Stimulated activated CD8-positive, alpha-beta memory T cell treated with anti-CD3 and anti-CD28 coated beads, Interleukin-7, amount 100 ng/mL, for 4 hours (primary cell): ENCODE measurements at regions not wholly inside any gene's neighbourhood (a gene's known extent, or its start where the extent isn't known, plus 50 kb on each side); places are given as distances from the start of the nearest gene placed in this dataset.
A peak's percentile ranks its signal among the peaks of the same experiment; 100 is the strongest.

Source experiments
- DNase-seq, 2 donors: peaks; one replicate each; pipeline ENCODE4 v3.0.0-alpha.2; 2020; ENCODE audit warnings: low read depth in 2 of 2

- no peak for DNase-seq
These were observed 122.5 kb upstream of the MAX start for GRCh38 chr14:65224799-65225198.

GRCh38 chr14:65225299-65226159, 123.2 kb upstream of the MAX start:
- no peak for DNase-seq

- no peak for DNase-seq
These were observed 124.7 kb upstream of the MAX start for GRCh38 chr14:65226824-65227604.

- DNase-seq, result no peak
These were observed 126.1 kb upstream of the MAX start for GRCh38 chr14:65228436-65228835.

- DNase-seq, result no peak
These were observed 126.8 kb upstream of the MAX start for GRCh38 chr14:65228956-65229747.

- DNase-seq, result peak in 1 of 2 donors; percentile 25
These were observed 127.7 kb upstream of the MAX start for GRCh38 chr14:65229748-65230728.

DNA sequence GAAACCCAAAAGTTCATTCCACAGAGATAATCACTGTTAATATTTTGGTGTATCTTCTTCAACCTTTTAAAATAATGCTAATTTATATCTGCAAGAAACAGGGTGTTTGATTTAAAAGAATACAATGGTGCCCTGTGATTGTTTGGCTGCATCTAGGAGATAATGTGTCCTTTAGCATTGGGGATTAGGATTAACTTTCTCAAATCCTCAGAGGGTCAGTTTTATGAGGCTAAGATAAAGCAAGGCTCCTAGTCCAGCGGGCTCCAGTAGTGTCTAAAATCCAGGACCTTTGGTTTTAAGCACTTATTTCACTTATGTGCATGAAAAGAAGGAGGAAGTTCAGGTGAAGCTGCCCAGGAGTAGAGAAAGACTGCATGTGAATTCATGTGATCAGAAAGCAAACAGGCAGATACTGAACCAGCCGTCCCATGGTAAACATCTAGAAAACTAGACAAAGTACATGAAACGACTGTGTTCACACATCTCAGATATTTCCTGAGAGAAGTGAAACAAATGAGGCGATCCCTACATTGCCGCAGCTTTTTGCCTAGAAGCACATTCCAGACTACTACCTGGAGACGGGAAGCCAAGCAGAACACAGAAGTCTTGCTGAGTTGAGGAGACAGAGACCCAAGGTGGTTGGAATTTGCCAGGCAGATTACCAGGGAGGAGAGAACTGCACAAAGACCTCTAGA, 129.1 kb upstream of the MAX start:
- DNase-seq, result no peak

DNA sequence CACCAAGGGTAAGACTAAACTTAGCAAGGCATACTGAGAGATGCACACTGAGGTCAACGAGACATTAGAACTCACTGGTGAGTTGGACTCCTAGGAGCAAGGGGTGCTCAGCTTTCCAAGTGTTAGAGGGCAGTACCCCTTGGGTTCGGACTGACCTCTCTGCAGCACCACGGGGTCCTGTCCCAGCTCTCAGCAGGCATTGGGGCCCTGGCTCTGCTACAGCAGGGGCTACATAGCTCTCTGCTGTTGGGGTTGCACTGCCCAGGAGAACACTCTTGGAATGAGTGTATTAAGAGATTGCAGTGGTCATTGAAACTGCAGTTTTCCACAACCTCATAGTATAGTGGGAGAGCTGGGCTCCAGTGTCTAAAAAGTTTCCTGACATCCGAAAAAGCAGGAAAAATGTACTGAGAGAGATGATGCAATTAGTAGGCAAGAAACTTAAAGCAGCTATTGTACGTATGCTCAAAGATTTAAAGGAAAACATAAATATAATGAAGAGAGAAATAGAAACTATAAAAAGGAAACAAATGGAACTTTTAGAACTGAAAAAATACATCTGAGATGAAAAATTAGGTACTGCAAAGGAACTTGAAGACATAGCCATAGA, 132.5 kb upstream of the MAX start:
- no peak for DNase-seq

- DNase-seq, result no peak
These were observed 134.9 kb upstream of the MAX start for GRCh38 chr14:65237023-65237814.

GRCh38 chr14:65237941-65238340, 135.6 kb upstream of the MAX start:
- no peak for DNase-seq

DNA sequence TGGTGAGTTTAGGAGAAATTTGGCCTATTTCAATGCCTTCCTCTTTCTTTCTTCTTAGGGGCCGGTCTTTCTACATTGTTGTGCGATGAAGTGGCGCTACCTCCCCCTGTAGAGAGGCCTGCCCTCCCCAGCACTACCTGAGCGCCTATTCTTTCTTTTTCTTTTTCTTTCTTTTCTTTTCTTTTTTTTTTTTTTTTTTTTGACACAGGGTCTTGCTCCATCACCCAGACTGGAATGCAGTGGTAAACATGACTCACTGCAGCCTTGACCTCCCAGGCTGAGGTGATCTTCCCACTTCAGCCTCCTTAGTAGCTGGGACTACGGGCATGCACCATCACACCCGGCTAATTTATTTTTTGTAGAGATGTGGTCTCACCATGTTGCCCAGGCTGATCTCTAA, 136.1 kb upstream of the MAX start:
- no peak for DNase-seq

- no peak for DNase-seq
These were observed 137.0 kb upstream of the MAX start for GRCh38 chr14:65239143-65239937.

DNA sequence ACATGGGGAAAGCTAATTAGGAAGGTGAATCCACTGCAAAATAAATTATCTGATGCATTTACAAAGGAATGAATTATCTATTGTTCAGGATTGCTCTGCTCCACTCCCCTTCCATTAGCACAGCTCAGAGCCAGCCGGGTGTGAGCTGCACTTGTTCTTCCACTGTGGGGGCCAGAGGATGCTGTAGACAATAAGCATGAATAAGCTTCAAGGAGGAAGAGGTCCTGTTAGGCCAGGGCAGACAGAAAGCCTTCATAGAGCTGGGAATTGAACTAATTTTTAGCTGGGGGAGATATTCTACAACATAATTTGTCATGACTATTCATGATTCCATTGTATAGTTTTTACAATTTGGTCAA, 137.6 kb upstream of the MAX start:
- no peak for DNase-seq

GRCh38 chr14:65241125-65241752, 138.9 kb upstream of the MAX start:
- DNase-seq, result no peak

DNA sequence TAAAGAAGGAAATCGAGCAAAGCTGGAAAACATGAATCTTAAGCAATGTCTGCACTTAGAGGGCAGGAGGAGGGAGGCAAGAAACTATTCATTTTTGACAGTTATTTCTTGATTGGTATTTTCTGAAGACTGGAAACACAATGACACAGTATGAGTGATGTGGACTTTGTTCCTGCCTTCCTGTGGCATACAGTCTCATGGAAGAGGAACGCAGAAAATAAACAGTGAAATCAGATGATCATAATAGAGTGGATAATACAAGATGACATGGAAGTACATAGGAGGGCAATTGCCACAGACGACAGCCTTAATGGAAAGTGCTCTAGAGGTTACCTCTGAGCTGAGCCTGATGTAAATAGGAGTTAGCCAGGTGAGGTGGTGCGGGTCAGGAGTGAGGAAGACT, 140.4 kb upstream of the MAX start:
- no peak for DNase-seq

DNA sequence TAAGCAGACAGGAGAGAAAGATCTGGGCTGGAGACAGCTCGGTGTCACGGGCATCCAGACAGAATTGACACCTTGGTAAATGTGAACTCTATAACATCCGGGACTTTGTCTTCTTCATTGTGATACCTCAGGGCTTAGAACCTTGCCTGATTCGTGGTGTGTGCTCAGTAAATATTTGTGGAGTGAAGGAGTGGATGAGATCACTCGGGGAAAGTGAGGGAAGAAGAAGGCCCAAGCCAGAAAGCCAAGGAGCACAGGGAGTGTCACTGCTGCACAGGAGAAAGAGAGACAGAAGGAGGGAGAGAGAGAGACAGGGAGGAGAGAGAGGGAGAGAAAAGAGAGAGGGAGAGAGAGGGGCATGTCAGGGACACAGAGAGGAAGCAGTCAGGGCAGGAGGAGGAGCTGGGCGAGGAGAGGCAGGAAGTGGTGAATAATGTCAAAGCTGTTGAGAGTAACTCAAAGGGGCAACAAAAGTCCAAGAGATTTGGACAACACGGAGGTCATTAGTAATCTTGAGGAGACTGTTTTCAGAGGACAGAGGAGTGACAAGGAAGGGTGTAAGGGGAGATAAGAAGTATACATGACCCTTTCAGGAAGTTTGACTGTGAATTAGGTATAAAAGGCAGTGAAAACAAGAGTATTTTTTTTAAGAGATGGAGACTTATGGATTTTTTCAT, 141.6 kb upstream of the MAX start:
- no peak for DNase-seq

DNA sequence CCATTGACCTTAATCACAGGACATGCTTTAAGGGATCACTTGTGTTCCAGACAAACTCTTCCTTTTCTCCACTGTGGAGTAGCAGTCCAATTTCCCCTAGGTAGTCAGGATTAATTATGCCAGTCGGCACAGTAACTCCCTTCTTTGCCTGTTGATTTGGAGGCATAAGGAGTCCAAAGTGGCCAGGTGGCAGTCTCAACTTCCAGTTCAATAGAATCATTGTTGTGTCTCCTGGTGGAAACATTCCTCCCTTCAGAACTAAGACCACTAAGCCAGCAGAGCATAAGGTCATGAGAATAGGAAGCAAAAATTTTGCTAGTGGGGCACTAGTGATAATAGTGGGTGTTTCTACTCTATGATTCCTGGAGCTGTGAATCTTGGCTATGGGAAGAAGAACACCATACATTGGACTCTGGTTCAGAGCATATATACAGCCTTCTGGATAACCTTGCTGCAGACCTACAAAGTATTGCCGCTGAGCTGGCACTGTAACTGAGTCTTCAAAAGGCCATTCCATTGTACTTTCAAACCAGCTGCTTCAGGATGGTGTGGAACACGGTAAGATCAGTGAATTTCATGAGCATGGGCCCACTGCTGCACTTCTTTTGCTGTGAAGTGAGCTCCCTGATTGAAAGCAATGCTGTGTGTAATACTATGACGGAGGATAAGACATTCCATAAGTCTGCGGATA, 147.3 kb upstream of the MAX start:
- DNase-seq, result no peak
